ENCODE measurements at regions not wholly inside any gene's neighbourhood (a gene's known extent, or its start where the extent isn't known, plus 50 kb on each side); places are given as distances from the start of the nearest gene placed in this dataset.

DNA sequence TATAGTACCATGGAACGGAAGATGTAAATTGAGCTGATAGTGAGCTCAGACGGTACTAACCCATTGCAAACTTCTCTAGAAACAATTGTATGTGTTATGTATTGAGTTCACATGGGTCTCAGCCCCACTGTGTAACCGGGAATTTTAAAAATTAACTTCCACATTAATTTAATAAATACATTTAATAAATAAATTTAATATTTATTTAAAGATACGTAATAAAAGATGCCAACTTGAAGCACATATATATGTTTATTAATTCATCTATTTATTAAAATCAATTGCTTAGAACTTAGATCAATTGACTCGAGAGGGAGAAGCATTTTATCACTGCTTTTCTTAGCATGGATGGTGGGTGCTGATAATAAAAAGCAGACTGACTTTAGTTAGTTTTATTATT, 170.1 kb upstream of the NPVF start:
- DNase-seq, result no peak

DNA sequence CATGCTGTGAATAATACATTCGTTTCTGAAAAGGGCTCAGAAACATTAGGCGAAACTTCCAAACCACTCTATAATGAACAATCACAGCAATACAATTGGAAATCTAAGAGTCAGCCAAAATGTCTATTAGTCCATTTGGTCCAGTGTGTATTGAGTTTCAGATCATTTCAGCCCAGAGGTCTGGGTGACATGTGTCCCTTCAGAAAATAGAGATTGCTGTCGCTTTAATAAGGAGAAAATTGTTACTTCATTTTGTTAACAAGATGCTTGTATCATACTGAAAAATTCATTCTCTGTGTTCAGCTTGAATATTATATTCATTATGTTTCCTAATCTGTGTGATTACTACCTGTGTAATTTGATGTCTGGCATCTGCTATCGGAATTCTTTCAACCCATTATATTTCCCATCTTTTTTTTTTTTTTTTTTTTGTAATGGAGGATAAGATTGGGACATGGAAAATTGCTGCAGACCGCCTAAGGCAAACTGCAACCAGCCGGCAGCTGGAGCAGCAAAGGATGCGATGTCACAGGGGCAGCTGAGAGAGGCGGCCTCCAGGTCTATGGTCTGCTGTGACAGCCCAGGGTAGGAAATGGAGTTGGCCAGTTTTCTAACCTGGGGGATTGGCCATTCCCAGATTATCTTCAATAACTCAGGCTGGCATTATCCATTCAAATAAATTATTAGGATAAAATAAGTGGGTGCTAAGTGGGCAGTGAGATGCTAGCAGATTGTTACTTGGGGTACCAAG, 170.9 kb upstream of the NPVF start:
- DNase-seq, result no peak

DNA sequence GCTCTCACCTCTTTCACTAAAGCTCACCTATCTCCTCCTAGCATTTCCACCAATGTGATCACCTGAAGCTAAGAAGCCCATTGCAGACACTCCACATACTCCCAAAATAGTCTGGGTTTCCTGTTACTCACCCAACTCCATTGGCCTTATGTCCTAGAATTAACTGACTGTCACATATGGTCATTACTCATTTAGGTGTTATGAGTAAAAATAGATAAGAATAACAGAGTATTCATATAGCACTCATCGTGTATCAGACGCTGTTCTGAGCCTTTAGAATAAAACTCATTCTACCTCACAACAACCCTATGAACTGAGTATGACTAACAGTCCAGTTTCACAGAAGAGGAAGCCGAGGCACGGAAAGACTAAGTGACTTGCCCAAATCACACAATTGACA, 174.2 kb upstream of the NPVF start:
- no peak for DNase-seq

DNA sequence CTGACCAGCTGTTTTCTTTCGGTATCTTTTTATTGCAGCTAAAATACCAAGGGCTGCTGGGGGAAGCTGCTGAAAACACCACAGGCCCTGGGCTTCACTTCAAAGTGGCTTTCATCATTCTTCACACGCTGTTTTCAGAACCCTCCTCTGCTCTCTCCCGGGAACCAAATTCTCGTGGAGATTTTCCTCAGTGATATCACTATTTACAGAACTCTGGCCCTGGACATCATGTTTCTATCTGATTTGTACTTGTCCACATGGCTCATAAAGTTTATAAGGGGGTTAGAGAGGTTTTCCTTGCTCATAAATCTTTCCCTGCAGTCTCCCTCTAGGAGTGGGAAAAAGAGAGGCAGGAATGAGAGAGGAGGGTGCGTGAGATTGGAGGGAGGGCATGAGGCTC, 177.4 kb upstream of the NPVF start:
- no peak for DNase-seq

DNA sequence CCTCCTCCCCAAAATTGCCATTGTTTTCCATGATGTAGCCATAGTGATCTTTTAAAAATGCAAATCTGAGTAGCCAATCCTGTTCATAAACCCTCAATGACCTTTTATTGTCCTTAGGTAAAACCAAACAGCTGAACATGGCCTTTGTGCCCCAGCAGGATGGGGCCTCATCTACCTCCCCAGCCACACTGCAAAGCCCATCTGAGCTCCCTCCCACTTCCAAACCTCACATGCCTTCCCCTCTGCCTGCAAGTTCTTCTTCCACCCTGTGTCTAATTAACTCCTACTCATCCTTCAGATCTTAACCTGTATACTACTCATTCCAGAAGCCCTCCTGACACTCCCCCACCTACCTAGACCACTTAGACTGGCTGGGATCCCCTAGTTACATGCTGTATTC, 178.8 kb upstream of the NPVF start:
- no peak for DNase-seq

DNA sequence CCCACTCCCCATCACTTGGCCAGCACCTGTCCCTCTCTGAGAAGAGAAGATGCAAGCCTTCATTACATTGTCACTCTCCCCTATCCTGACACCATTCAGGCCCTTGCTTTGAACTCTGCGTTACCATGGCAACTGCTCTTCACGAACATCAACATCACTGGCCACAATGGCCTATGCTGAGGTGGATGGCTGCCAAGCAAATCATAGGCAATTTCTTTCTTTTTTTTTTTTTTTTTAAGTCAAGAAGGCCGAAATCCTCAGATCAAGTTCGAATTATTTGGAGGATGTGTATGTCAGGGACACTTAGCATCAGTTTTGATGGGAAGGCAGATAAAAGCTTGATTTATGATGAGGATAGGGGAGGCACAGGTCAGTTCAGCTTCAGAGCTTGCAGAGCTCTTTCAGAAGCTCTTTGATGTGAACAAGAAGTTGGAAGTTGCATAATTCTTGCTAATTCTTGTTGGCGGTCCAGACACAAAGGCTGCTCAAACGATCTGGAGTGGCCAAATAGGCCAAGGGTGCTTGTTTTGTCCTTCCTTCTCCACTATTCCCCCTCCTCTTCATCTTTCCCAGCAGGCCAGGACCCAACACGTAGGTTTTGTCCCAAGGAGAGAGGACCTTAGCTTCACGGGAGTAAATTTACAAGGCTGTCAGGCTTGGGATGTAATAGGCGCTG, 179.9 kb upstream of the NPVF start:
- DNase-seq, result no peak

DNA sequence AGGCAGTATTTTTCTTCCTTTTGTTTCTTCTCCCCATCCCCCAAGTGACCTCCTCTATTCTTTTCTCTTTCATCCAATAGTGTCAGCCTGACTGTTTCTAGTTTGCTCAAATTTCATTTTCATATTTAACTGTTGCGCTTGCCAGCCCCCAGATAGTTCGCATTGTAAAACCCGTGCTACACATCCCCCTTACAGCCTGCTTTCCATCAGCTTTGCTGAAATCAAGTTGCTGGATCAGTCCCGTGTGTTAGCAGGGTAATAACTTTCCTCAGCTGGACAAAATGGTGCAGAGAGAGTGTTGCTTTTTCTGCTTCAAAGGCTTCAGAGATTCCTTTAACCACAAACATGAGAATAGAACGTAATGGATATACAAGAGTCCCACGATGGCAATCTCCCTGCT, 180.6 kb upstream of the NPVF start:
- DNase-seq, result no peak

DNA sequence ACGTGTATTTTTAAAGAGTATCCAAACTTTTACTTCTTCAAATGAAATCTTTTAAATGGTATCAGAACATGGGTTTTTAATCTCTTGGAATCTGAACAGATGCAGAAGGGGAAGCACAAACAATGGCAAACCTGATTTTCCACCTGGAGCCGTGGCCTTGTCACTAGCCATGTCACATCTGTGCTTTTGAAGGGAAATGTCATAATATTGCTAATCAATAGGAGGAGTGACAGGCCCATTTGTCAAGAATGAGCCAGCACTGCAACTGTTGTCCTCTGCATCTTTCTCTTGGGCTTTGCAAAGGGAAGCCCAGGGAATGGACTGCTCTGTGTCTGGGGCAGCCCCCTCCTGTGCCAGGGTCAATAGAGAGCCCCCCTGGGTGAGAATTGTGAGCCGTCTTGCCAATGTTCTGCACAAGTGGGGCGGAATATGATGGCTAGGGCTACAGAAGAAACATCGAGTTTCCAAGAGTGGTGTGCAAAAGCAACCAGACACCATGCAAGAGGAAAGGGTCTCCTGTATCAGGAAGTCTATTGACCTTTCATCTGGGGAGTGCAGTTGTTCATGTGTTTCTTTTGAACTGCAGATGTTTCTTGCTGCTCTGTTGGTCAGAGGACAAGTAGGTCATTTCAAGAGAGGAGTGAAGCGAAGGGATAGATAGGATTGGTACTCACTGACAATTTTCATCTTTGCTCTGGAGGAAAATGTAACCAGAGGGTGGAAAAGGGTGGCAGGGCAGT, 181.8 kb upstream of the NPVF start:
- no peak for DNase-seq

DNA sequence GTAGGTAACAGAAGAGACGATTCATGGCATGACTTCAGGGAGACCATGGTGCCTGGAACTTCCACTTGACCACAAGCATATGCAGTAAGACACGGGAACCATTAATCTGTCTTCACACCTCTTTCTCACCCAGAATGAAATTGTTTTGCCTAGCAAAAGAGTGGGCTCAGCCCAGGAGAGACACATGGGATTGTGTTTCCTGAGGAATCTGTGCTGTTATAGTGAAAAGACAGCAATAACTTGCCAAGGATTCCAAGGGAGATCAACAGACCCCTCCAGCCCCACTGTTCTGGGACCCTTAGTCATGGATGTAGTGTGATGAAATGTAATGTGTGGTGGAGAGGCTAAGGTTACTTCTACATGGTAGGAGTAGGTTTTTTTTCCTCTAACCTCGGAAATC, 192.5 kb upstream of the NPVF start:
- no peak for DNase-seq

DNA sequence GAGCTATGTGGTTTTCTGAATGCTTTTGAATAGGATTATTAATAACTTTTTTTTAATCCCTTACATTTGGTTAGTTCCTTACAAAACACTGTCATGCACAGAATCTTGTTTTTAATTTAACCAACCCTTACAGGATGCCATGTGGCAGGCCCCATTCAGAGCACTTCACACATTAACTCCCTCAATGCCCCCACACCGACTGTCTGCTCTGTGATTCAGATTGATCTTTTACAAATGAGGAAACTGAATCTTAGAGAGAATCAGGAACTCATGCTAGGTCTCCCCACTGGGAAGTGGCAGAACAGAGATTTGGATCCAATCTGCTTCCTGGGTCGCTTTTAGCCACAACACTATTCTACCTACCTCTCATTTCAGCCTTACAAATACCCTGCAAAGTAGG, 195.8 kb upstream of the NPVF start:
- no peak for DNase-seq

DNA sequence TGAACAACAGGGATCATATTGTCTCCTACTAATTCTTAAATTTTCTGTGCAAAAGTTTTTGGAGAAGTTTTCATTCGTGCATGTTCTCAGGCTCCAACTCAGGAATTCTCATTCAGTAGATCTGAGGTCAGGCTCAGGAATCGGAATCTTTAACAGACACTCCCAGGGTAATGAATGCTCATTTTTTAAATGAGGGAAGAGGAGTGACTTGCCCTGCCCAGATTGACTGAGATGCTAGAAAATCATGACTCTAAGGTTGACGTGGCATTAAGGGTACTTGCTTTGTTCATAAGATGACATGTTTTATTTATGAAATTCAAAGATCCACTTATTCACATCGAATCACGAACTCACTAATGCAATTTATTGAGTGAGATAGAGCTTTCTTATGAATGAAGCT, 196.6 kb upstream of the NPVF start:
- no peak for DNase-seq

DNA sequence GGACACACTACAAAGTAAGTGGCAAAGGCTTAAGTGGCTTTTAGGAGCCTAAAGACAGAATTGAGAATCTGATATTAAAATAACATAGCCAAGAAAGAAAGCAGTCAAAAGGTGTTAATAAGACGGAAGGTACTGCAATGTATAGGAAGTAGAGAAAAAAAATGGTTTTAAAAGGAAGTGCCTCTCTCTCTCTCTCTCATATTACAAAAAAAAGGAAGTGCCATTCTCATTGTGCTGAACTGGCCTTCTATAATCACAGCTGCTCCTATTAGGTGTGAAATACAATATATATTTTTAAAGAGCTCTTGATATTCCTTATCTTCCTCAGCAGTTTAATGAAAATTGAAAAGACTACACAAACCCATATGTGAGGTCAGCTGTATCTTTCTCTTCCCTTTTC, 199.4 kb upstream of the NPVF start:
- DNase-seq, result no peak

DNA sequence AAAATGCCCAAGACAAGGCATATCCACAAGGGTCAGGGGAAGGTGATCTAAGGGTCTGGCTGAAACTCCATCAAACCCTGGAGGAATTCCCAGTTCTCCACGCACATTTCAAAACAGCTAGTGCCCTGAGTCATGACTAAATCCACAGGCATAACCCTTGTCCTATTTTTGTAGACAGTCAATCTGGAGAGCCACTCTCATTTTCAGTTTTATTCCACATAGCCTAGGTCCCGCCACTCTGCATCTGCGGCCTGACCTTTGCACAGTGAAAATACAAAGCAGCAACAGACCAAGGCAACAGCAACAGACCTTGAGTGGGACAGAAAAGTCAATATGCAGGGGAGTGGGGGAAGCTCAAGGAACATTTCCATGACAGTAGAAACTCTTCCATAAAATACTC, 201.4 kb upstream of the NPVF start:
- no peak for DNase-seq

DNA sequence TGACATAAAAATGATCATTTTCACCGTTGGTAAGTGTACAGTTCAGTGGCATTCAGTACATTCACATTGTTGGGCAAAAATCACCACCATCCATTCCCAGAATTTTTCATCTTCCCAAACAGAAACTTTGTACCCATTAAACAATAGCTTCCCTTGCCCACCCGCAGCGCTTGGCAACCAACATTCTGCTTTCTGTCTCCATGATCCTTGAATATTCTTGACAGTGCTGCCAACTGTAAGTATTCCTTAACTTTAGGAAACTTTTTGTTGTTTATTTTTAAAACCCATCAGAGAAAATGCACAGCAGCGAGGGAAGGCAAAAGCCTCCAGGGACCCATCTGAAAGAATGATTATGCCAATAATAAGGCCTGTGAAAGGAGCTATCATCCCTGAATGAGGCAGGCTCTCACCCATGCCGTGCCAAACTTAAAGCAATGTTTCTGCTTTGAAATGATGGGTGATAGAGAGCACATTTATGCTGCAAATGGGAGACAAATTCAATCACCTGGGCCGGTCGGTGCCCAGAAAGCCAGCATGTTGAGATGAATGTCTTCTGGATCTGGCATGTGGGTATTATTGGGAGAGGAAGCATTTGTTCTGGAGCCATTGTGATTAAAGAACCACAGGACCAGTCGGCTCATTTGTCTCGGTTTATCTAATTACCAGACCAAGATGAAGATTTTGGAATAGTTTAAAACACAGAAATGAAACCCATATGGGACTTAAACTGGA, 202.1 kb upstream of the NPVF start:
- DNase-seq, result no peak

DNA sequence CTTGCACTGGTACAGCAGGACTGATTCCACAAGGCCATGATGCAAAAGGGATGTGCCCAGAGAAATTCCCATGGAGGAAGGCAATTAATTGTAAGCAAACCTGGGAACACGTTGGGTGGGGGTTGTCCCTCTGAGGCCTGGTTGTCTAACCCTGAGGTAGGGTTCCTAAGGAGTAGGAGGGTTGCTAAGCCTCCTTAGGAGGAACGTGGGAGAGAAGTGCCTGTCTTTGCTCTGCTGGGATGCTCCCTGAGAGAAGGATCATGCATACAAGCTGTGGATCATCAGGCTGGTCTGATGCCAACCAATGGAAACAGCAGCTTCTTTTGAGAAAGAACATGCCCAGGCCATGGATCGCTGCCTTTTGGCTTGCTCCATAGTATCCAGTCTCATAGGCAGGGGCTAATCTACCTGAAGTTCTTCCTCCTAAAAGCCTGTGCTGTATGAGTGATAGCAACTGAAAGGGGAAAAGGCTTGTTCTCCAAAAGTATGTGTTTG, 203.7 kb upstream of the NPVF start:
- DNase-seq, result no peak

DNA sequence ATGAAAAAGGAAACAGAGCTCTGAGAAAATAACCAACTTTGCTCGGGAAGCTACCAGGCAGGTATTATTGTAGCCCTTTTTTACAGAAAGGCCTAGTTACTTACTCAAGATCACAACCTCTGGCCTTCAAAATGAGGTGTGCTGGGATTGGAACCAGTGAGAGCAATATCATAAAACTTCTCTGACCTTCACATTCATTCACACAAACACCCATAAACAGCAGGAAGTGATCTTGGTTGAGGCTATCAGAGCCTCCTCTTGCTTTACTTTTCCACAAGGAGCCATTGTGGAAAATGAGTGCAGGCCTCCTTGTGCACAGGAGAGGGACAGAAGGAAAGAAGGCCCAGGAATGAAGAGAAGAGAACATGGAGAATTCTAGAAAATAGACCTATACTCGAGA, 204.5 kb upstream of the NPVF start:
- DNase-seq, result no peak

DNA sequence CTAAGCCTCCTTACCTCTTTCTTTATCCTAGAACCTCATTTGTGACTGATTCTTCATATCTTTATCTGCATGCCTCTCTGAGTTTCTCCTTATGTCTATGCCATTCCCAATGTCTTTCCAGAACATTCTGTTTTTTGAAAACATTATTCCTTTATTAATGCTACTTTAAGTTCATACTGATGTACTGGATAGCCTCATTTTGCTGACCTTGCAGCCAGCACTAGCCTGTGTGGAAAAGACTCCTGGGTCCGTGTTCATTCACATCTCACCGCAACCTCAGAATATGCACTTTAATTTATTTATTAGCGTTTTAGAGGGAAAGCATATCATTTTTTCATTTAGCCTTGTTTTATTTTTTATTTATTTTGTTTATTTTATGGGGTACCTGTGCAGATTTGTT, 208.1 kb upstream of the NPVF start:
- DNase-seq, result no peak

DNA sequence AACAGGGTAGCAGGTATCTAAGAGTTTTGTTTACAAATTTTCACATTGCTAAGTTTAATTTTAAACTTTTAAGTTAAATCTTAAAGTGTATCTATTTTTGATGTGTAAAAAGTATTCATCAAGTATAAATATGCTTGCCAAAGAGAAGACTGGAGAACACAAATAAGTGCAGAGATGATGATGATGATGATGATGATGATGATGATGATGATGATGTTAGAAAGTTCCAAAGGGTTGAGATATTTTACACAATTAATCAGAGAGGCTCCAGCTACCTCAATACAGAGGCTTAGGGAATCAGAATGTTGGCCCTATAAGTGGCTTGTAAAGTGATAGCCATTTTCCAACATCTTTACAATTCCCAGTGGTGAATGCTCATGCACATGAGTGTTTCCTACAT, 209.0 kb upstream of the NPVF start:
- DNase-seq, result no peak

DNA sequence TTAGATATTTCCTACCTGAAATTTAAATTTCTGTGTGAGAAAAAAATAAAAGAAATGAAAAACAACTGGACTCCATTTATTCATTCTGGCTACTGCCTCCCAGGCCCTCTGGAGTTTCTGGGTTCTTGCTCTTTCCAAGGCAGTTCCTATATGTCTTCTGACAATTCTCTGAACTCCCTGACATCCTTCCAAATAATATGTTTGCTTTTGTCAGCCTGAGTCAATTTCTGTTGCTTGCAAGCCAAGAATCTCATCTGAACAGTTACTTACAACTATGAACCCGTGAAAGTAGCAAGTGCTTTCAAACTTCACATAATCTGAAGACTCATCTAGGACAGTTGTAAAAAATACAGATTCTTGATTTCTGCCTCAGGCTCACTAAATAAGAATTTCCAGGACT, 216.7 kb upstream of the NPVF start:
- DNase-seq, result no peak

DNA sequence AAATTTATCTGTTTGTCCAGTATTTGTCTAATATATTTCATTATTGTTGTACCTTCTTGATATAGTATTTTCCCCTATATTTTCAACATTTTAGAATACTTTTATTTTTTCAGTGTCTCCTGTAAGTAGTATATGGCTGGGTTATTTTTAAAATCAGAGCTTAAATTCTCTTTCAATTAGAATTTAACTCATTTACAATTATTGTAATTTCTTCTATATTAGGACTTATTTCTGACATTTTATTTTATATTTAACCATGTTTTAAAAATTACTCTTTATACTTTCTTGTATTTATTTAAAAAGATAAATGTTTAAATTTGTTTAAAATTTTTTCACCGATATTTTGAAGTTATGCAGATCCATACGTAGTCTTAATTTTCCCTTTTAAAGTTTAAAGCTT, 220.0 kb upstream of the NPVF start:
- DNase-seq, result no peak

DNA sequence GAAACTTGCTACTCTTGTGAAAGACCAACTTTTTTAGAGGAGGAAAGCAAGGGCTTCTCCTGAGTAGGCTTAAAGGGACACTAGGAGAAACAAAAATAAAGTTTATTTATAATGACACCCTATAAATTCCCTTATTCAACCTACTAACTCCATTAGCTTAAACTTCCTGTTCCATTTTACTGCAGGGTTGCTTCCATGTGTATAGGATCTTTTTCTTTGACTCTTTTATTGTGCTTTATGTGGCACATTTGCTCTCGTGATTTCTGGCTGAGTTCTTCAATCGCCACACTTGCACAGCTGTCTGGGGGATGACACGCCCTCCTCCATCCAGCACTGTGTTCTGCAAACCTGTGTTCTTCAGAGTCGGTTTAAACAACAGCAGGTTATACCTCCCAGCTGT, 225.7 kb upstream of the NPVF start:
- DNase-seq, result no peak

DNA sequence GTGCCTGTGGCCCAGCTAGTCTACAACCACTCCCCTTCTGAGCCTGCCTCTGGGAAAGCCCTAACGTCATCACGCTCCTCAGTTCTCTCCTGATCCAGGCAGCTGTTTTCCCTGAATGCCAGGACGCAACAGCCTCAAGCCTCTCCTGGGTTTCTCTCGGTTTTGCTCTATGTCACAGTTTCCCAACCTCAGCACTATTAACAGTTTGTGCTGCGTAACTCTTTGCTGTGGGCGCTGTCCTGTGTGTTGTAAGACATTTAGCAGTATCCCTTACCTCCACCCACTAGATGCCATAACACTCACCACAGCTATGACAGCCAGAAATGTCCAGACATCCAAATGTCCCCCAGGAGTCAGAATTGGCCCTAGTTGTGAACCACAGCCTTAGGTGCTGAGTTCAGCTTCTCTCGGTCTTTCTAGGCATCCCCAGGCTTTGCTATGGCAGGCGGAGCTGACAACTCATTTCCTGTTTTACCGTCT, 226.3 kb upstream of the NPVF start:
- DNase-seq, result no peak

DNA sequence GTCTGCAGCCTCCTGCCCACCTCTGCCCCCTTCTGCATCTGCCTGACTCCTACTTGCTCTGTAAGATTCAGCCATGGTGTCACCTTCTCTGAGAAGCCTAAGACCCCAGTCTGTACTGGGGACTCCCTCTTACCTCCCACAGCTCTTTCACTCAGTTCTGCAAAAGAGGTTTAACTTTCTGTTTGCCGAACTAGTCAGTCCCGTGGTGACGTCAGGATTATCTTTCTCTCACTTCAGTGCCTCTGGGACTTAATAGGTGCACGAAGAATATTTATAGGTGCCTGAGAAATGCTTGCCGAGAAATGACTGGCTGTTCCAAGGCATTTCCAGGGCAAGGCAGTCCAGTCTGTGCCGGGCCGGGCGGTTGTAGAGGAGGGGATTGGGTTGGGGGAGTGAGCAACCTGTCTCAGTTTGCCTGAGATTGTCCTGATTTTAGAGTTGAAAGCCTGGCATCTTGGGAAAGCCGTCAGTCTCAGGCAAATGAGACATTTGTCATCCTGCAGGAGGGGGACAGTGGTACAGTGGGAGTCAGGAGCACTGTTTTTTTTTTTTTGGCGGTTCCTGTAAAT, 227.5 kb upstream of the NPVF start:
- no peak for DNase-seq

Data from NCI-H2081 (cell line).